ENCODE measurements at regions not wholly inside any gene's neighbourhood (a gene's known extent, or its start where the extent isn't known, plus 50 kb on each side); places are given as distances from the start of the nearest gene placed in this dataset.
A peak's percentile ranks its signal among the peaks of the same experiment; 100 is the strongest.
"Not testable (repeated sequence)": the region's sequence is repeated elsewhere in the genome, so short reads cannot be mapped to it uniquely, and the experiment has no call there.

GRCh38 chr1:104028416-104029035 is 278.8 kb downstream of the AMY1C start:
- DNase-seq (ENCODE audit: low read depth) = no peak

DNA sequence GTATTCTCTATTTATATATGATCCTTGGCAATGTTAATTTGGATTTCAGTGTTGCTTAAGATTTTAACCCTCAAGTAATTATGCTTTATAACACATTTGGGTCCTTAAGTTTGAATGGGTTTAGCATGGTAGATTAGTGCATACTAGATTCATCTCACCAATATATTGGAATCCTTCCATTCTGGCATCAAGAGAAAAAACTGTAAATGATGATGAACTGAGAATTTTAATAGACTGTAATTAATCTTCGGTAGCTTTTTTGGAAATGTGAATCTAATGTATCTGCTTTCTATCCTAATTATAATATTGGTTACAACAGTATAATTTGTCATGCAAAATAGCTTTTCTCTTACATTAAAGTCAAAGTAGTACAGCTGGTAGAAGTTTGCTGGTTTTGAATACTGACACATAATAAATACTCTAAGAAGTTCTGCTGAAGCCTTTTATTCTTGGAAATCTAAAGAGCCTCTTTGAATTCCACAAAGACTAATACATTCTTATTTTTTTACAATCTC is 279.8 kb downstream of the AMY1C start:
- DNase-seq (ENCODE audit: low read depth) = no peak

GRCh38 chr1:104056786-104057185 is 307.1 kb downstream of the AMY1C start:
- no peak for DNase-seq (ENCODE audit: low read depth)

GRCh38 chr1:104057219-104057898 is 307.7 kb downstream of the AMY1C start:
- not testable (repeated sequence) for DNase-seq (ENCODE audit: low read depth)

GRCh38 chr1:104061637-104062036 is 311.9 kb downstream of the AMY1C start:
- not testable (repeated sequence) for DNase-seq (ENCODE audit: low read depth)

DNA sequence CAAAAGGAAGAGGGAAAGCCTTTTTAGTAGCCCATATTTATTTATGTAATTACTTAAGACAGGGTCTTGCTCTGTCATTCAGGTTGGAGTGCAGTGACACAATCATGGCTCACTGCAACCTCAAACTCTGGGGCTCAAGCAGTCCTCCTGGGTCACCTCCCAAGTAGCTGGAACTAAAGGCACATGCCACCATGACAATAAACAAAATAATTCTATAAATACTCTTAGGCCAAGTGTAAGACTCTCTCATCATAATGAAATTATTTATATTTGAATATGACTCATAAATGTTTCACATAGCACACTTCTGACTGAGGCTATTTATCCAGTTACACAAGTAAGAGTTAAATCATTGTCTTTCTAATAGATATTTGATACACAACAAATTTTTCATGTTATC is 314.7 kb downstream of the AMY1C start:
- peak; percentile 2 for DNase-seq (ENCODE audit: low read depth)

- no peak for DNase-seq (ENCODE audit: low read depth)
Observed at GRCh38 chr1:104072915-104073371, 323.2 kb downstream of the AMY1C start.

GRCh38 chr1:104073463-104073902 is 323.8 kb downstream of the AMY1C start:
- no peak for DNase-seq (ENCODE audit: low read depth)

GRCh38 chr1:104082221-104082620 is 332.5 kb downstream of the AMY1C start:
- DNase-seq (ENCODE audit: low read depth) = no peak

- DNase-seq (ENCODE audit: low read depth) = no peak
Observed at GRCh38 chr1:104084380-104084779, 334.7 kb downstream of the AMY1C start.

GRCh38 chr1:104092698-104093097 is 343.0 kb downstream of the AMY1C start:
- DNase-seq (ENCODE audit: low read depth) = no peak

DNA sequence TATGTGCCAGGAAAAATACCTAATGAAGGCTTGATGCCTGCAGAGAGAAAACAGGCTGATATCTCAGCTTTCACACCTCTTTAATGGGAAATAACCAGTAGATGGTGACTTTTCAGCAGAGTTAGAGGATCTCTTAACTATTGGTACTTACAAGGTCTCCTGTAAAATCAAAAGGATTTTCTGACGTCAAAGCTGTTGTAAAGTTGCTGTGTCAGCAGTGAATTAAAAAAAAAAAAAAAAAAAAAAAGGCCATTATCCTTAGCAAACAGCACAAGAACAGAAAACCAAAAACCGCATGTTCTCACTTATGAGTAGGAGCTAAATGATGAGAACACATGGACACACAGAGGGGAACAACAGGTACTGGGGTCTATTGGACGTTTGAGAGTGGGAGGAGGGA is 349.1 kb downstream of the AMY1C start:
- DNase-seq (ENCODE audit: low read depth) = no peak

GRCh38 chr1:104100115-104100514 is 350.4 kb downstream of the AMY1C start:
- no peak for DNase-seq (ENCODE audit: low read depth)

- no peak for DNase-seq (ENCODE audit: low read depth)
Observed at GRCh38 chr1:104105465-104105864, 355.8 kb downstream of the AMY1C start.

GRCh38 chr1:104120525-104120924 is 370.8 kb downstream of the AMY1C start:
- DNase-seq (ENCODE audit: low read depth) = no peak

DNA sequence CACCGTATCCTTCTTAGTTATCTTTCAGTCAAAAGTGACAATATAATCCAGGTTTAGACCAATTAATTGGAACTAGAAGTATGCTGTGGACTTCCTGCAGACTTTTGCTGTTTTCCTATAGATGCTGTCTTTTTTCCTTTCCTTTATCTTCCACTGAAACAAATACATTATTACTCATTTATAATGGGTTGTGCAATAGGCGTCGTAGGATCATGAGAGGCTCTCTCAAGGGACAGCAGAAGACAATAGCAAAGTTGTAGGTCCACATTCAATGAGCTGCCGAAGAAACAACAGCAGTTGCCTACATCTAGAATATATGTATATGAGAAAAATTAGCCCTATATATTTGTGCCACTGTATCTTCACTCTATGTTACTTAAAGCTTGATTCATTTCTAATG is 371.6 kb downstream of the AMY1C start:
- no peak for DNase-seq (ENCODE audit: low read depth)

- peak; percentile 17 for DNase-seq (ENCODE audit: low read depth)
Observed at GRCh38 chr1:104125266-104125665, 375.6 kb downstream of the AMY1C start.

GRCh38 chr1:104125970-104126369 is 376.3 kb downstream of the AMY1C start:
- DNase-seq (ENCODE audit: low read depth) = no peak

DNA sequence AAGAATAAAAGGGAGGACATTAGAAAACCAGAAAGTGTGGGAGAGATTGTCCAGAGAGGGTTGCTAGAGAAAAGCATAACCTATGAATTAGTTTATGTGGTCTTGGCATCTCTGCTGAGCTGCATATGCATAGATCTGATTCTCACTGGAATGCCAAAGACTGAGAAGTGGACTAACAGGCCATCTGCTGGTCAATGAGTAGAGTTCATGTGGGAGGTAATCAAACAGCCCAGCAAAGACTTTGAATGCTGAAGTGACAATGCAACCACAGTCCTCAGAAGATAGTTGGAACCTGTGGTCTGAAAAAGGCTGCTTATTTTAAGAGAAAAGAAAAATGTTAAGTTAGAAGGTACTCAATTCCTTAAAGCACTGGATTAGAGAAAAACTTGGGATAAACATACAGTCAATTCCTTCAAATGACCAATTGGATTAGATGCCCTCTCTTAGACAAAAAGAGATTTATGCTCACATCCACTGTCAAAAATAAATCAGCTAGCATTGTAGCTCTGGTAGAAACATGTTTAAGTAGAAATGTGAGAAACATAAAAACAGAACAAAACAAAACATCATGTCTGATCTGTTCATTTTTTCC is 382.8 kb downstream of the AMY1C start:
- peak; percentile 10 for DNase-seq (ENCODE audit: low read depth)

GRCh38 chr1:104135036-104135435 is 385.3 kb downstream of the AMY1C start:
- not testable (repeated sequence) for DNase-seq (ENCODE audit: low read depth)

- no peak for DNase-seq (ENCODE audit: low read depth)
Observed at GRCh38 chr1:104136621-104137020, 386.9 kb downstream of the AMY1C start.

GRCh38 chr1:104156738-104157137 is 407.0 kb downstream of the AMY1C start:
- no peak for DNase-seq (ENCODE audit: low read depth)

GRCh38 chr1:104163912-104164476 is 414.3 kb downstream of the AMY1C start:
- no peak for DNase-seq (ENCODE audit: low read depth)

Data from non-pigmented ciliary epithelial cell (primary cell).